ENCODE measurements at regions not wholly inside any gene's neighbourhood (a gene's known extent, or its start where the extent isn't known, plus 50 kb on each side); places are given as distances from the start of the nearest gene placed in this dataset.

DNA sequence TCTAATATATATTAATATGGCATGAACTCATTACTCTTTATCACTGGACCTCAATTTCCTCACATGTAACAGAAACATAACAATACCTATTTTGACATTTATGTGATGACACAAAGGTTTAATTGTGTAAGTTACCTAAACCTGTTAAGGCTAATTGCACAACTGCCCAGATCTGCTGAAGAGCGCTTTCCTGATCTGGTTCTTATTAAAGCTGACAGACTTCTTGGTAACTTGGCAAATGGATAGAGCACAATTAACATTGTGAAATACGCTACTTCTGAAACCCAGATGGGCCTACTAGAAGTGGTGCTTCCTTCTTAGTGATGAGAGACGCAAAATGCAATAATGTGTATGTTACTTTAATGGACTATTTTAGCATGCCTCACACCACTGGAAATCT, 1767.2 kb upstream of the RAG2 start:
- ATAC-seq: no peak
- Histone ChIP-seq H3K4me1 (ENCODE audit: control insufficient read depth, insufficient read depth, low read length) (no peaks in the 10 kb centered on the region), H4K20me1 (ENCODE audit: control insufficient read depth, insufficient read depth) (no peaks in the 10 kb centered on the region), H3K79me2 (ENCODE audit: control insufficient read depth, insufficient read depth, low read length) (no peaks in the 10 kb centered on the region), H3K4me3 (no peak overlapping the region), H3K27ac (ENCODE audit: control insufficient read depth, insufficient read depth) (no peak overlapping the region), H3K36me3 (ENCODE audit: control insufficient read depth in 2 of 2, insufficient read depth in 2 of 2, low read length in 1 of 2) (no peaks in the 10 kb centered on the region), H2AFZ (ENCODE audit: control insufficient read depth, low read depth, low read length) (no peak overlapping the region), H3K4me2 (ENCODE audit: control insufficient read depth, insufficient read depth) (no peak overlapping the region), H3K27me3 (replicated peaks in 1 of 2; ENCODE audit: control insufficient read depth in 2 of 2, insufficient read depth in 2 of 2, low read length in 1 of 2) (no peaks in the 10 kb centered on the region), H3K9ac (ENCODE audit: control insufficient read depth, insufficient read depth, low read length) (no peak overlapping the region), H3K9me3 (replicated peaks; ENCODE audit: control insufficient read depth, insufficient read depth, low read length) (no peaks in the 10 kb centered on the region)
- no TSS peak for BruUV-seq (replicated peaks)
- in situ Hi-C loops (cut with MboI): no loop called here
- ChIA-PET SMC1A (ENCODE audit: uncharacterized antibody, unreplicated experiment) (no interaction called here), RAD21 (ENCODE audit: unreplicated experiment) (no interaction called here), CTCF (no interaction called here), POLR2A (no interaction called here)
- TF ChIP-seq MYB (IDR thresholded peaks at IDR 0.05; ENCODE audit: borderline replicate concordance, low read depth, low read length) (no peak), TBL1XR1 (IDR thresholded peaks at IDR 0.05; ENCODE audit: low read depth, low read length) (no peak), EP300 (IDR thresholded peaks at IDR 0.05; ENCODE audit: borderline replicate concordance in 1 of 2, control insufficient read depth in 1 of 2, low read depth in 2 of 2, low read length in 2 of 2) (no peak), NFIC (IDR thresholded peaks at IDR 0.05; ENCODE audit: low read depth, low read length) (no peak), BACH1 (IDR thresholded peaks at IDR 0.05; ENCODE audit: borderline replicate concordance) (no peak), TARDBP (IDR thresholded peaks at IDR 0.05; ENCODE audit: borderline replicate concordance) (no peak), TAF1 (IDR thresholded peaks at IDR 0.05; ENCODE audit: borderline replicate concordance, low read depth, low read length) (no peak), BRCA1 (IDR thresholded peaks at IDR 0.05; ENCODE audit: low read depth, low read length) (no peak)
- TF ChIP-seq, protein P1, sequence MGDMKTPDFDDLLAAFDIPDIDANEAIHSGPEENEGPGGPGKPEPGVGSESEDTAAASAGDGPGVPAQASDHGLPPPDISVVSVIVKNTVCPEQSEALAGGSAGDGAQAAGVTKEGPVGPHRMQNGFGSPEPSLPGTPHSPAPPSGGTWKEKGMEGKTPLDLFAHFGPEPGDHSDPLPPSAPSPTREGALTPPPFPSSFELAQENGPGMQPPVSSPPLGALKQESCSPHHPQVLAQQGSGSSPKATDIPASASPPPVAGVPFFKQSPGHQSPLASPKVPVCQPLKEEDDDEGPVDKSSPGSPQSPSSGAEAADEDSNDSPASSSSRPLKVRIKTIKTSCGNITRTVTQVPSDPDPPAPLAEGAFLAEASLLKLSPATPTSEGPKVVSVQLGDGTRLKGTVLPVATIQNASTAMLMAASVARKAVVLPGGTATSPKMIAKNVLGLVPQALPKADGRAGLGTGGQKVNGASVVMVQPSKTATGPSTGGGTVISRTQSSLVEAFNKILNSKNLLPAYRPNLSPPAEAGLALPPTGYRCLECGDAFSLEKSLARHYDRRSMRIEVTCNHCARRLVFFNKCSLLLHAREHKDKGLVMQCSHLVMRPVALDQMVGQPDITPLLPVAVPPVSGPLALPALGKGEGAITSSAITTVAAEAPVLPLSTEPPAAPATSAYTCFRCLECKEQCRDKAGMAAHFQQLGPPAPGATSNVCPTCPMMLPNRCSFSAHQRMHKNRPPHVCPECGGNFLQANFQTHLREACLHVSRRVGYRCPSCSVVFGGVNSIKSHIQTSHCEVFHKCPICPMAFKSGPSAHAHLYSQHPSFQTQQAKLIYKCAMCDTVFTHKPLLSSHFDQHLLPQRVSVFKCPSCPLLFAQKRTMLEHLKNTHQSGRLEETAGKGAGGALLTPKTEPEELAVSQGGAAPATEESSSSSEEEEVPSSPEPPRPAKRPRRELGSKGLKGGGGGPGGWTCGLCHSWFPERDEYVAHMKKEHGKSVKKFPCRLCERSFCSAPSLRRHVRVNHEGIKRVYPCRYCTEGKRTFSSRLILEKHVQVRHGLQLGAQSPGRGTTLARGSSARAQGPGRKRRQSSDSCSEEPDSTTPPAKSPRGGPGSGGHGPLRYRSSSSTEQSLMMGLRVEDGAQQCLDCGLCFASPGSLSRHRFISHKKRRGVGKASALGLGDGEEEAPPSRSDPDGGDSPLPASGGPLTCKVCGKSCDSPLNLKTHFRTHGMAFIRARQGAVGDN (IDR thresholded peaks at IDR 0.05): no peak
- TF ChIP-seq, protein P2, sequence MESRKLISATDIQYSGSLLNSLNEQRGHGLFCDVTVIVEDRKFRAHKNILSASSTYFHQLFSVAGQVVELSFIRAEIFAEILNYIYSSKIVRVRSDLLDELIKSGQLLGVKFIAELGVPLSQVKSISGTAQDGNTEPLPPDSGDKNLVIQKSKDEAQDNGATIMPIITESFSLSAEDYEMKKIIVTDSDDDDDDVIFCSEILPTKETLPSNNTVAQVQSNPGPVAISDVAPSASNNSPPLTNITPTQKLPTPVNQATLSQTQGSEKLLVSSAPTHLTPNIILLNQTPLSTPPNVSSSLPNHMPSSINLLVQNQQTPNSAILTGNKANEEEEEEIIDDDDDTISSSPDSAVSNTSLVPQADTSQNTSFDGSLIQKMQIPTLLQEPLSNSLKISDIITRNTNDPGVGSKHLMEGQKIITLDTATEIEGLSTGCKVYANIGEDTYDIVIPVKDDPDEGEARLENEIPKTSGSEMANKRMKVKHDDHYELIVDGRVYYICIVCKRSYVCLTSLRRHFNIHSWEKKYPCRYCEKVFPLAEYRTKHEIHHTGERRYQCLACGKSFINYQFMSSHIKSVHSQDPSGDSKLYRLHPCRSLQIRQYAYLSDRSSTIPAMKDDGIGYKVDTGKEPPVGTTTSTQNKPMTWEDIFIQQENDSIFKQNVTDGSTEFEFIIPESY (IDR thresholded peaks at IDR 0.05): no peak
- intact Hi-C loops (cut with micrococcal nuclease; ENCODE audit: unreplicated experiment): no loop called here
- DNase-seq (ENCODE audit: low read depth, low spot score): no peak
- 6% methylated on average over 3 of the region's 3 CpGs for WGBS (ENCODE audit: insufficient coverage, insufficient replicate concordance, low lambda C conversion rate, missing lambda C conversion rate)
- FAIRE-seq: no peak

Measured in GM12878 (cell line).